OCI-LY7 (cell line): ENCODE measurements at regions not wholly inside any gene's neighbourhood (a gene's known extent, or its start where the extent isn't known, plus 50 kb on each side); places are given as distances from the start of the nearest gene placed in this dataset.

Experiments used
- BruUV-seq: library from RNA; stranded (reverse); fragments of 400-500 nt; replicated peaks from 2 replicates; lab custom pipeline; 2021; lab: Mats Ljungman, UMichigan
- CTCF ChIA-PET: fragments of 300-600 bp; sonication (Branson Sonifier 250); formaldehyde crosslinking; loops from one replicate; lab custom pipeline; 2022; ENCODE audit warnings: antibody characterized with exemption; ENCODE audit not compliant: unreplicated experiment; lab: Charles Lee
- POLR2A ChIA-PET: fragments of 300-600 bp; sonication (Branson Sonifier 250); formaldehyde crosslinking; loops from one replicate; lab custom pipeline; 2022; ENCODE audit warnings: antibody characterized with exemption; lab: Charles Lee
- DNase-seq: peaks from one replicate; pipeline ENCODE4 v3.0.0-alpha.2; 2015; ENCODE audit warnings: low spot score
- H2AFZ ChIP-seq: fragments of 200-600 bp; sonication (generic), shearing (Covaris generic); 2 replicates; pipeline ENCODE4 v1.6.1; 2014; ENCODE audit warnings: mild to moderate bottlenecking, antibody characterized with exemption, low read length, moderate library complexity
- H3K27ac ChIP-seq: fragments of 200-600 bp; sonication (generic); 2 replicates; pipeline ENCODE4 v1.5.1; 2014; ENCODE audit warnings: mixed run types, low read depth, mild to moderate bottlenecking, moderate library complexity, low read length, inconsistent platforms; ENCODE audit not compliant: poor library complexity, severe bottlenecking
- H3K36me3 ChIP-seq: fragments of 200-600 bp; sonication (generic); 2 replicates; pipeline ENCODE4 v1.6.1; 2014; ENCODE audit warnings: mild to moderate bottlenecking, antibody characterized with exemption, low read length, moderate library complexity, mixed read lengths; ENCODE audit not compliant: insufficient read depth
- H3K4me1 ChIP-seq: fragments of 200-600 bp; sonication (generic); 2 replicates; pipeline ENCODE4 v1.5.1; 2014; ENCODE audit warnings: mild to moderate bottlenecking, low read length; ENCODE audit not compliant: insufficient read depth, poor library complexity, severe bottlenecking
- H3K4me2 ChIP-seq: fragments of 200-600 bp; sonication (generic); 2 replicates; pipeline ENCODE4 v1.6.1; 2014; ENCODE audit warnings: mild to moderate bottlenecking, low read length
- H3K4me3 ChIP-seq: fragments of 200-600 bp; sonication (generic); 2 replicates; pipeline ENCODE4 v1.5.1; 2014; ENCODE audit warnings: mild to moderate bottlenecking, low read depth, low read length; ENCODE audit not compliant: poor library complexity, severe bottlenecking
- H3K79me2 ChIP-seq: fragments of 200-600 bp; sonication (generic); 2 replicates; pipeline ENCODE4 v1.6.1; 2016; ENCODE audit warnings: low read depth, mild to moderate bottlenecking, low read length, moderate library complexity, mixed read lengths; ENCODE audit not compliant: insufficient read depth
- H3K9me2 ChIP-seq: fragments of 200-600 bp; sonication (generic); 2 replicates; pipeline ENCODE4 v1.6.1; 2016; ENCODE audit warnings: mild to moderate bottlenecking, low read length, mixed read lengths; ENCODE audit not compliant: insufficient read depth
- H3K9me3 ChIP-seq: fragments of 200-600 bp; sonication (generic); 2 replicates; pipeline ENCODE4 v1.6.1; 2014; ENCODE audit warnings: mild to moderate bottlenecking, mixed run types, low read length, mixed read lengths
- H4K20me1 ChIP-seq: fragments of 200-600 bp; sonication (generic); 2 replicates; pipeline ENCODE4 v1.6.1; 2014; ENCODE audit warnings: mild to moderate bottlenecking, antibody characterized with exemption, low read length, moderate library complexity, mixed read lengths; ENCODE audit not compliant: insufficient read depth
- EZH2phosphoT487 ChIP-seq: fragments of 200-600 bp; sonication (generic); IDR thresholded peaks from 2 replicates; pipeline ENCODE4 v1.6.1; 2018; ENCODE audit warnings: low read depth, borderline replicate concordance, mild to moderate bottlenecking, mixed run types, antibody characterized with exemption, low read length, moderate library complexity, mixed read lengths
- intact Hi-C: fragments of 100-400 bp; cut with micrococcal nuclease; formaldehyde crosslinking; loops from one replicate; pipeline ENCODE4 v1.10.0; 2022; ENCODE audit not compliant: unreplicated experiment
- TF ChIP-seq, protein P1 (sequence below): fragments of 200-600 bp; sonication (generic); conservative IDR thresholded peaks from 2 replicates; pipeline ENCODE4 v1.5.1; 2014; ENCODE audit warnings: mild to moderate bottlenecking, antibody characterized with exemption, low read length, moderate library complexity, mixed read lengths

DNA sequence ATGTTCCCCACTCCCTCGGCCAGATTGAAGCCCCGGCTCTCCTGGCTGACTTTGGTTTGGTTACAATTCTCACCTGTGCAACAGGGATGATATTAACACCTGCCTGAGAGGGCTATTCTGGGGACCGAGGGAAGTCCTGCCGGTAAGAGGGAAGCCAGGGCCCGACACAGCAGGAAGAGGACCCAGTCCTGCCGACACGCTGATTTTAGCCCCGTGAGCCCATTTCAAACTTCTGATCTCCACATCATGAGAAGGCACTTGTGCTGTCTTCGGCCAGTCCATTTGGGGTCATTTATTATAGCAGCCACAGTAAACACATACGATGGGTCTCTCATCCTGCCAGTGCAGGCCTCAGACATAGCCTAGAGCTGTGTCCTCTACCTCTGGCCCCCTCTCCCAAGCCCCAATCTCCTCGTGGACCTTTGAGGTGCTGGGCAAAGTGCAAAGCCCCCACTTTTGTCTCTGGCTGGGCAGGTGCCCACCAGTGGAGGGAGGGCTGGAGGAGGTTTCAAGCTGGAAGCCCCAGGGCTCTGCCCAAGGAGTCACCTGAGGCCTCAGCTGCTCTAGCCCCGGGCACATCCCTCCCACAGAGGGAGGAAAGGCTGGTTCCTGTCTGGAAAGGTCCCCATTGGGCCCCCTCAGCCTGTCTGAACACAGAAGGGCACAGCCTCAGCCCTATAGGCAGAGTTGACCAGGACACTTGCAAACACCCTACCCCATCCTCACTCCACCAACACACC lies 59.1 kb upstream of the FGF3 start:
- no peak overlapping the region for H3K4me2 ChIP-seq
- H3K36me3 ChIP-seq = no peaks in the 10 kb centered on the region
- H3K4me3 ChIP-seq = no peak overlapping the region
- ChIA-PET POLR2A (no interaction called here), CTCF (no interaction called here)
- intact Hi-C loops = no loop called here
- BruUV-seq = no TSS peak
- no peak overlapping the region for H2AFZ ChIP-seq
- H3K79me2 ChIP-seq = no peaks in the 10 kb centered on the region
- TF ChIP-seq, protein P1, sequence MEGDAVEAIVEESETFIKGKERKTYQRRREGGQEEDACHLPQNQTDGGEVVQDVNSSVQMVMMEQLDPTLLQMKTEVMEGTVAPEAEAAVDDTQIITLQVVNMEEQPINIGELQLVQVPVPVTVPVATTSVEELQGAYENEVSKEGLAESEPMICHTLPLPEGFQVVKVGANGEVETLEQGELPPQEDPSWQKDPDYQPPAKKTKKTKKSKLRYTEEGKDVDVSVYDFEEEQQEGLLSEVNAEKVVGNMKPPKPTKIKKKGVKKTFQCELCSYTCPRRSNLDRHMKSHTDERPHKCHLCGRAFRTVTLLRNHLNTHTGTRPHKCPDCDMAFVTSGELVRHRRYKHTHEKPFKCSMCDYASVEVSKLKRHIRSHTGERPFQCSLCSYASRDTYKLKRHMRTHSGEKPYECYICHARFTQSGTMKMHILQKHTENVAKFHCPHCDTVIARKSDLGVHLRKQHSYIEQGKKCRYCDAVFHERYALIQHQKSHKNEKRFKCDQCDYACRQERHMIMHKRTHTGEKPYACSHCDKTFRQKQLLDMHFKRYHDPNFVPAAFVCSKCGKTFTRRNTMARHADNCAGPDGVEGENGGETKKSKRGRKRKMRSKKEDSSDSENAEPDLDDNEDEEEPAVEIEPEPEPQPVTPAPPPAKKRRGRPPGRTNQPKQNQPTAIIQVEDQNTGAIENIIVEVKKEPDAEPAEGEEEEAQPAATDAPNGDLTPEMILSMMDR = no peak
- TF ChIP-seq EZH2phosphoT487 = no peak
- H4K20me1 ChIP-seq = no peaks in the 10 kb centered on the region
- H3K9me3 ChIP-seq = no peaks in the 10 kb centered on the region
- H3K9me2 ChIP-seq = no peaks in the 10 kb centered on the region
- no peak overlapping the region for H3K27ac ChIP-seq
- no peaks in the 10 kb centered on the region for H3K4me1 ChIP-seq
- DNase-seq = no peak

DNA sequence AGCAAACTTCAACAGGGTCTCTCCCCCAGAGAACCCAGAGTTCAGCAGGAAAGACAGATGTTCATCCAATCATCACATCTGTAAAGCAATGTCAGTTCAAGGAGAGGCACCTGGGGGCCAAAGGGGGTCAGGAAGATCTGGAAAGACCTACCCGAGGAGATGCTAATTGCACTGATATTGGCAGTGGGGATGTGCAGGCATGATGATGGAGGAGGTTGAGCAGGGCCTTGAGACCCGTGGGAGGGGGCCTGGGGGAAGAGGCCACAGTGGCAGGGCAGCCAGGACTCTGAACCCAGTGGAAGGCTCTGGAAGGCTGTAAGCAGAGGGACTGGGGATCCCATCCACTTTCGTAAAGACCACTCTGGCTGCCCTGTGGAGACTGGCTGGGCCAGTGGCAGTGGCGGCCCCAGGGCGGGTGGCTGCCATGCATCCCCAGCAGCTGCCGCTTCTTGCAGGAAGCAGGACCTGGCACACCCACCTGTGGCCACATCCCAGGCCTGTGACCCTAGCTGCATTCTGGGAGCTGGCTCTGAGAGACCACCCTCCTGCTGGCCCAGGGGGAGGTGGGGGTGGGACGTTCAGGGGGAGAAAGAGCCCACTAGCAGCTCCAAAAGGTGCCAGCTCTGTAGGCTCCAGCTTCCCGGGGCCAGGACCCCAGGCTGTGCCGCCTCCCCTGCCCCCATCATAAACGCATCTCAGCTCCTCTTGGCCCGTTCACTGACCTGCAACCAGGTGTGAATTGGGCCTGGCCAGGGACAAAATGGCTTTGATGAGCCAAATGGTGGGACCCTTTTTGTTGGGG lies 59.9 kb upstream of the FGF3 start:
- no TSS peak for BruUV-seq

More for the DNA sequence above, 59.9 kb upstream of the FGF3 start:
- TF ChIP-seq EZH2phosphoT487 = no peak
- TF ChIP-seq, protein P1 = no peak
- no peaks in the 10 kb centered on the region for H3K79me2 ChIP-seq
- no peaks in the 10 kb centered on the region for H3K4me1 ChIP-seq
- no peak for DNase-seq
- H3K9me2 ChIP-seq = no peaks in the 10 kb centered on the region
- H3K9me3 ChIP-seq = no peaks in the 10 kb centered on the region
- H4K20me1 ChIP-seq = no peaks in the 10 kb centered on the region
- H2AFZ ChIP-seq = no peak overlapping the region
- POLR2A ChIA-PET = no interaction called here
- intact Hi-C loops = no loop called here
- H3K4me3 ChIP-seq = no peak overlapping the region
- H3K27ac ChIP-seq = no peak overlapping the region
- H3K36me3 ChIP-seq = no peaks in the 10 kb centered on the region
- no peak overlapping the region for H3K4me2 ChIP-seq
- CTCF ChIA-PET = no interaction called here
